Cerebellar cortex (tissue), 1 donor: ENCODE measurements at regions not wholly inside any gene's neighbourhood (a gene's known extent, or its start where the extent isn't known, plus 50 kb on each side); places are given as distances from the start of the nearest gene placed in this dataset.

Source experiments
- DNase-seq: peaks from one replicate; pipeline ENCODE4 v3.0.0-alpha.2; 2015; ENCODE audit warnings: low spot score

DNA sequence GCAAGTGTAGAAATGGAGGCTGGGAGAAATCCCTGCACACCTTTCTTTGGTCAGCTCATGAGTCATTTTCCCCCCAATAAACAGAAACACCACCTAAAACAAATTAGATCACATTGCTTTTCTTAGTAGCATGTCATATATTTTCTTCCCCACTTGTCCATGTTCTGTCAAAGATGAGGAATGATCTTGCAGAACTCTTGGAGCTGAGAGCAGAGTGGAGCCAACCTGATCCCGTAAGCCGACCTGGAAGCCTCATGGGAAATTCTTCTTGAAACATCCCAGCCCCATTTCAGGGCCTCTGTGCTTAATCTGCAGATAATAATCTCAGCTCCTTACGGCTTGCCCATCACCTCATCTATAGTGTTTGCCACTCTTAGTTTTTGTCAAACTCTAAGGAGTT, 284.6 kb upstream of the ELAC2 start:
- no peak for DNase-seq

DNA sequence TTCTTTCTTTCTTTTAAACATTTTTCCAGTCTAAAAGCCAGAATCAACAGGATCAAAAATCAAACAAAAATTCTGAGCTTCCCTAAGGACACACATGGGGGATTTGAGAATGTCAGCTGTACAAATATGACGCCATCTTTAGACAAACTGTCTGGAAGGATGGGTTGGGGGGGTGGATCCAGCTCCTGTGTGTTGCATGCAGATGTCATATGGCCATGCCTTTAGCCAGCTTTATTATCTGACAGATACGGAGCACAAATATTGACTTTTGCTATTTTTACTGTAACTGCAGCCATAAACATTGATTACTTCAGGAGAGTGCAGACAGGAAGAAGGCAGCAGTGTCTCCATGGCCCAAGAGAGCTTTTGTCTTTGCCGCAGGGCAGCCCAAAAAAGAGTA, 279.4 kb upstream of the ELAC2 start:
- DNase-seq: no peak

DNA sequence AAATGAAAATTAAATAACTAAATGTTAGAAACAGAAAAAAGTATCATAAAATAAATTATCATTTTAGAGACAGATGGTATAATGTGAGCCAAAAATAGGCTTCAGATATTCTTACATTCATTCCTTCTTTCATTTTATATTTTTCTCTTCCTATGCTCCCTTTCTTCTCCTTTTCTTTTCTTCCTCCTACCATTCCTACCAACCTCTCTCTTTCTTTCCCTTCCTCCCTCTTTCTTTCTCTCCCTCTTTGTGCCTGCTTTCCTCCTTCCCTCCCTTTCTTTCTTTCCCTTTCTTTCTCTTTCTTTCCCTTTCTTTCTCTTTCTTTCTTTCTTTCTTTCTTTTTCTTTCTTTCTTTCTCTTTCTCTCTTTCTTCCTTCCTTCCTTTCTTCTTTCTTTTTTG, 275.6 kb upstream of the ELAC2 start:
- DNase-seq: no peak

DNA sequence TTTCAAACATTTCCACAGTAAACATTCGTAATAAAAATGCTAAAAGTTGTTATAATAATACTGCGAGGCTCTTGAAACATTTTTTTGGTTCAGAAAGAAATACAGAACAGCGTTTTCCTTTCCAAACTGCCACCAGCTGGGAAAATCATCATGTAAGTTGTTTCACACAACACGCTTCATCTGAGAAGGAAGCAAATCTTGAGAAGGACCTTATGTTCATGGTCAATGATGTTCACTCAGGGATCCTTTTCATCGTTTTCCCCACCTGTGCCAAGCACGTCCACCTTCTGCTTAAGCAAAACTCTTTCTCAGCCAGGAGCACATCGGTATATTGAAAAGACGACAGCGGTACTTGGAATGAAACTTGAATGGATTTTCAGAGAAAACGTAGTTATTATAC, 274.5 kb upstream of the ELAC2 start:
- no peak for DNase-seq

DNA sequence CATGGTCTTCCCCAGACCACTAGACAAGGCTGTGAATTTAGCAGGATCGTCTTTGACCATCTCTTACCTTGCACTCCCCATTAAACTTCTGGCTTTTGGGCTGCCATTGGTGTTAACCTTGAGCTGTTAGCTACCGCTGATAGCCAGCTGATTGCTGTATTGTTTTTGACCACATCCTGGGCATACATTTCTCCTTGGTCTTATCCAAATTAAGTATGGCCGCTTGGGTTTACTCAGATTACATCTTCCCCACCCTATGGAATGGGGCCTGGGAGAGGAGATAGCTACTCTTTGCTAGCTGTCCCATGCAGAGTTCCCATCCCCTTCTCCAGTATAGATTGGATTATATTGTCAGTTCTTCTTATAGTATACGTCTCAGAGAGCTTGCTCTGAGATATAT, 270.4 kb upstream of the ELAC2 start:
- DNase-seq: no peak

- no peak for DNase-seq
These were observed 269.4 kb upstream of the ELAC2 start for GRCh38 chr17:13287226-13287625.

GRCh38 chr17:13283606-13284005, 265.8 kb upstream of the ELAC2 start:
- no peak for DNase-seq

- no peak for DNase-seq
These were observed 263.8 kb upstream of the ELAC2 start for GRCh38 chr17:13281626-13282025.

- no peak for DNase-seq
These were observed 256.0 kb upstream of the ELAC2 start for GRCh38 chr17:13273806-13274205.

DNA sequence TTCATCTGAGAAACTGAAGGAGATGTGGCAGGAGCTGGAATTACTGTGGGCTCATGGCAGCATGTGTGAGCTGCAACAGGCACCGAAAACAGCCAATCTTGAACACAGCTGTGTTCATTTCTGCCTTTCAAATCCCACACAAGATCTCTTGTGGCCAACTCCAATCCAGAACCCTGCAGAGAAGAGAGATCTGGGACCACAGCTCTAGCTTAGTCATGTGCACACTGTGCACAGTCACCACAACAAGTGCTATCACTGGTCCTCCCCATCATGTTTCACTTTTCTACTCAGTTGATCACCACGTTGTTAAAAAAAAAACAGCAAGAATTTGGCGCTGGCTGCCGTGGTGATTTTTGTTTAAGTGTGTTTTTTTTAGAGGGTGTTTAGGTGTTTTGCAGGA, 254.5 kb upstream of the ELAC2 start:
- no peak for DNase-seq

- DNase-seq: no peak
These were observed 251.2 kb upstream of the ELAC2 start for GRCh38 chr17:13268791-13269595.

DNA sequence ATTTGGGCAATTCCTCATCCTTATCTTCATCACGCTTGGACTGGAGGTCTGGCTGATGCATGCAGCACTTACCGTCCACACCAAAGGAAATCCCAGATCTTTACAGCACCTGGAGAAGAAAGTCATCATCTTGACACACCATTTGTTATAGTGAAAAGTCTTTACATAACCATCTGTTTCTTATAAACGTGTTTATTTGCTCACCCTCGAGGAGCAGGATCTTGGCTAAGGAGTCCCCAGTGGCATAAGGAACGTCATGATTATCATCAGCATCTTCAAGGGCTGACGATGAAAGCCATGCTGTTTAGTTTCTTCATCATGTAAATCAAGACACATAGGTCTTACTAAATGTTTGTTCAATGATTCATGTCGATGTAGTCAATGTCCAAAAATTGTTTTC, 248.8 kb upstream of the ELAC2 start:
- no peak for DNase-seq

GRCh38 chr17:13265311-13265710, 247.5 kb upstream of the ELAC2 start:
- DNase-seq: no peak

DNA sequence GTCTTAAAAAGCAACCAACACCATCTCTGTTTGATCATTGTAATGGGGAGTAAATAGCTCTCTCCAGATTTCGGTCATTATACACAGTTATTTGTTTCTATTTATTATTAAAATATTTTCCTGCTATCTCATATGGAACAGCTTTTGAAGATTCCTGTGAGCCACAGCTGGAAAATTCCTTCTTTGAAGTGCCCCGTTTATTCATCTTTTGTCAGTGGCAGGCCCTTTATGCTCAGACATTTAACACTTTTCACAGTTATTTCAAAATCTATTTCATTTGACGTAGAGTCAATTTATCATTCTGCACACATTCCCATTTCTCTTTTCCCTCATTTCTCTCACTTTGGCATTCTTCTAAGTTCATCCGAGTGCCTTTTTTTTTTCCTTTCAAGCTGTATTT, 245.9 kb upstream of the ELAC2 start:
- DNase-seq: no peak

- DNase-seq: no peak
These were observed 238.7 kb upstream of the ELAC2 start for GRCh38 chr17:13256545-13256944.

GRCh38 chr17:13253733-13254410, 236.0 kb upstream of the ELAC2 start:
- DNase-seq: peak; percentile 59

GRCh38 chr17:13244513-13244912, 226.7 kb upstream of the ELAC2 start:
- DNase-seq: no peak

GRCh38 chr17:13243585-13243984, 225.8 kb upstream of the ELAC2 start:
- no peak for DNase-seq

GRCh38 chr17:13240851-13241250, 223.0 kb upstream of the ELAC2 start:
- no peak for DNase-seq

DNA sequence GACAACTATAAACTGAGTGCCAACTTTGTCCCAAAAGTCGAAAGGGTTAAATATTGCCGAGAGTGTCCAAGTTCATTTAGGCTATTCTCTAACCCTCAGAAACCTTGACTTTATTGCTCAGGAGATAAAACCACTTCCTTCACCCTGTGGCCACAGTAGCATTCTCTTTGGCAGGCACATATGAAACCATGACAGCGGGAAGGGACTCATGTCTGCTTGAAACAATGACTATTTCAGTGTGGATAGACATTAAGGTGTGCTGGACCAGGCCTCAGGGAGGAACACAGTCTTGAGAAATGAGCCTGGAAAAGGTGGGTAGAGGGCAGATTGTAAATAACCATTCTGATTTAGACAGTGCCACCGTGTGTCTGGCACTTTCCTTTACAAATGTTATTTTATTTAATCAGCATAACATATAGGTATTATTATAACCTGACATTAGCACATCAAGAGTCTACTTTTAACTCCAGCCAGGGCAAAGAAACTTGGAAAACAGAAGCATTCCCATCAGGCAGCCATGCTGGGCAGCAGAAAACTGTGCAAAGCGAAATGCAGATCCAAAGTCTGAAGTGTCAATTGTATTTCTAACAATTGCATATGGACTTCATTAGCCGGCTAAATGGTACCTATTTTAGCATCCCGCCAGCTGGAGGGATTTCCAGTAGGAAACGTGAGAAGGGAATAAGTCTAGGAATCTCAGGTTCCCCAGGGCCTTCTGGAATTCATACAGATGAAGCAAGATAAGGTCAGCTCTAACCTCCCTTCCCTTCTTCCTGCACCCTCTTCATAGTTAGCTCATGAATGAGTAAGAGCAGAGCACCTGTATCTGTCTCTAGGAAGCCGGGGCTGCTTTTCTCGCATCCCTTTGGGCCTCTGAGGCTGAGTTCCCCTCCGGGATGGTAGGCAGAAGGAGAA, 212.8 kb upstream of the ELAC2 start:
- no peak for DNase-seq

DNA sequence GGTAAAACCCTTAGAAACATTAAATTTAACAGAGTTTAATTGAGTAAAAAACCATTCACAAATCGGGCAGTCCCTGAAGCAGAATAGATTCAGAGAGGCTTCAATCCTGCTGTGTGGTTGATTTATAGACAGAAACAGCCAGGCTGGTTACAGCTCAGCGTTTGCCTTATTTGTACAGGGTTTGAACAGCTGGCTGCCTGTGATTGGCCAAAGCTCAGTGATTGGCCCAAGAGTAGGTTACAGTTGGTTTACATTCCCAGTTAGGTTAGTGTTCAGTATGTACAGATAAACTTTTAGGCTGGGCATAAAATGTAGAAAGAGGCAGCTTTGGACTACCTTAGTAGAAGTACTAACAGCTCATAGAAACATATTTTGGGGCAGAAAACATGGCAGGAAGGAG, 210.4 kb upstream of the ELAC2 start:
- no peak for DNase-seq

DNA sequence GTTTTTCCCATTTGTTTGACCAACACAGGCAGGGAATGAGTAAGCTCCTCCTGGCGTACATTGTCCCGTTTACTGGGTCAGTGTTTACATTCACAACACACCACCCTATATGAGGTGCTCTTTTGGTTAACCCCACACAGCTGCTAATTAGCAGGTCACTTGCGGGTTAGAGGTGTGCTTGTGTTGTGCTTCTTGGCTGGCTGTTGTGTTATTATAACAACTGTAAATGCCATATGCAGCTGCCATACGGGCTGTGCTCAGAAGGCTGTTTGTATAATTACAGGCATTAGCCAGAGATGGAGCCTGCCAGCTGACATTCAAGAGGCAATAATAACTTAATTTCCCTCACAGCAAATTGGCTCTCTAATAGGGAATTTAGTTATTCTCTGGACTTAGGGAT, 205.1 kb upstream of the ELAC2 start:
- DNase-seq: no peak

GRCh38 chr17:13212860-13213259, 195.0 kb upstream of the ELAC2 start:
- no peak for DNase-seq
